ENCODE measurements at regions not wholly inside any gene's neighbourhood (a gene's known extent, or its start where the extent isn't known, plus 50 kb on each side); places are given as distances from the start of the nearest gene placed in this dataset.
"Not testable (repeated sequence)": the region's sequence is repeated elsewhere in the genome, so short reads cannot be mapped to it uniquely, and the experiment has no call there.

DNA sequence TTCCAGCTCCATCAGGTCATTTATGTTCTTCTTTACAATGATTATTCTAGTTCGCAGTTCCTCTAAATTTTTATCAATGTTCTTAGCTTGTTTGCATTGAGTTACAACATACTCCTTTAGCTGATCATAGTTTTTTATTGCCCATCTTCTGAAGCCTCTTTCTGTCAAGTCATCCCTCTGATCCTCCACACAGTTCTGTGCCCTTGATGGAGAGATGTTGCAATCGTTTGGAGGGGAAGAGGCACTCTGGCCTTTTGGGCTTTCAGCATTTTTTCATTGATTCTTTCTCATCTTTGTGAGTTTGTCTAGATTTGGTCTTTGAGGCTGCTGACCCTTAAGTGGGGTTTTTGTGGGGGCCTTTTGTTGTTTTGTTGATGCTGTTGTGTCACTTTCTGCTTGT, 234.6 kb upstream of the CBLB start:
- Histone ChIP-seq H3K4me3 (ENCODE audit: low read depth in 1 of 2, low read length in 2 of 2) (no peak overlapping the region), H3K9ac (ENCODE audit: low read depth, low read length) (no peak overlapping the region), H3K27me3 (ENCODE audit: insufficient read depth, low read length, poor library complexity) (no peaks in the 10 kb centered on the region), H3K27ac (ENCODE audit: low read length) (no peak overlapping the region), H3K79me2 (ENCODE audit: insufficient read depth, low read length) (no peaks in the 10 kb centered on the region), H3K4me1 (ENCODE audit: insufficient read depth, low read length) (no peaks in the 10 kb centered on the region), H3K4me2 (ENCODE audit: insufficient read depth, low read length) (no peak overlapping the region), H4K20me1 (ENCODE audit: insufficient read depth, low read length) (no peaks in the 10 kb centered on the region), H3K9me3 (ENCODE audit: insufficient read depth, low read length, severe bottlenecking) (peaks cover 3% of the 10 kb centered on the region), H2AFZ (ENCODE audit: low read depth, low read length) (no peak overlapping the region), H3K36me3 (ENCODE audit: insufficient read depth, low read length) (no peaks in the 10 kb centered on the region)
- ATAC-seq (ENCODE audit: insufficient read depth, low read depth), result no peak
- no peak for TF ChIP-seq EZH2 (IDR thresholded peaks at IDR 0.05; ENCODE audit: borderline replicate concordance, low read depth, low read length, severe bottlenecking)
- TF ChIP-seq, protein P1, sequence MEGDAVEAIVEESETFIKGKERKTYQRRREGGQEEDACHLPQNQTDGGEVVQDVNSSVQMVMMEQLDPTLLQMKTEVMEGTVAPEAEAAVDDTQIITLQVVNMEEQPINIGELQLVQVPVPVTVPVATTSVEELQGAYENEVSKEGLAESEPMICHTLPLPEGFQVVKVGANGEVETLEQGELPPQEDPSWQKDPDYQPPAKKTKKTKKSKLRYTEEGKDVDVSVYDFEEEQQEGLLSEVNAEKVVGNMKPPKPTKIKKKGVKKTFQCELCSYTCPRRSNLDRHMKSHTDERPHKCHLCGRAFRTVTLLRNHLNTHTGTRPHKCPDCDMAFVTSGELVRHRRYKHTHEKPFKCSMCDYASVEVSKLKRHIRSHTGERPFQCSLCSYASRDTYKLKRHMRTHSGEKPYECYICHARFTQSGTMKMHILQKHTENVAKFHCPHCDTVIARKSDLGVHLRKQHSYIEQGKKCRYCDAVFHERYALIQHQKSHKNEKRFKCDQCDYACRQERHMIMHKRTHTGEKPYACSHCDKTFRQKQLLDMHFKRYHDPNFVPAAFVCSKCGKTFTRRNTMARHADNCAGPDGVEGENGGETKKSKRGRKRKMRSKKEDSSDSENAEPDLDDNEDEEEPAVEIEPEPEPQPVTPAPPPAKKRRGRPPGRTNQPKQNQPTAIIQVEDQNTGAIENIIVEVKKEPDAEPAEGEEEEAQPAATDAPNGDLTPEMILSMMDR (IDR thresholded peaks at IDR 0.05; ENCODE audit: borderline replicate concordance, extremely low read depth, low read length, poor library complexity, severe bottlenecking), result no peak
- no peak for DNase-seq

DNA sequence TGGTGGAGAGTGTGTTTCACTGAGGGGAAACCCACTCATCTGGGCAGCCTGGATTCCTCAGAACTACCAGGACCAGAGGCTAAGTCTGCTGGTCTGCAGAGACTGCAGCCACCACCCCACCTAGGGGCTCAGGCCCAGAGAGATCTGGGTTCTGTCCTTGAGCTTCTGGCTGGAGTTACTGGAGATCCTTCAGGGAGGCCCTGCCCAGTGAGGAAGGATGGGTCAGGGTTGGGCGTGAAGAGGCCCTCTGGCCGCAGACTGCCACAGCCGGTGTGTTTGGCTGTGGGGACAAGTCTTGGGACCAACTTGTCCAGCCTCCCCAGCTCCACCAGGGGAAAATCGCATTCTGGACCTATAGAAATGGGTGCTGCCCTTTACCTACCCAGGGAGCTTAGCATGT, 235.3 kb upstream of the CBLB start:
- Histone ChIP-seq H3K27me3 (ENCODE audit: insufficient read depth, low read length, poor library complexity) (no peaks in the 10 kb centered on the region), H3K79me2 (ENCODE audit: insufficient read depth, low read length) (no peaks in the 10 kb centered on the region), H2AFZ (ENCODE audit: low read depth, low read length) (no peak overlapping the region), H3K9ac (ENCODE audit: low read depth, low read length) (no peak overlapping the region), H4K20me1 (ENCODE audit: insufficient read depth, low read length) (no peaks in the 10 kb centered on the region), H3K27ac (ENCODE audit: low read length) (no peak overlapping the region), H3K4me3 (ENCODE audit: low read depth in 1 of 2, low read length in 2 of 2) (no peak overlapping the region), H3K4me1 (ENCODE audit: insufficient read depth, low read length) (no peaks in the 10 kb centered on the region), H3K36me3 (ENCODE audit: insufficient read depth, low read length) (no peaks in the 10 kb centered on the region), H3K9me3 (ENCODE audit: insufficient read depth, low read length, severe bottlenecking) (peaks cover 3% of the 10 kb centered on the region), H3K4me2 (ENCODE audit: insufficient read depth, low read length) (no peak overlapping the region)
- DNase-seq, result no peak
- no peak for ATAC-seq (ENCODE audit: insufficient read depth, low read depth)
- TF ChIP-seq, protein P1 (IDR thresholded peaks at IDR 0.05; ENCODE audit: borderline replicate concordance, extremely low read depth, low read length, poor library complexity, severe bottlenecking), result no peak
- TF ChIP-seq EZH2 (IDR thresholded peaks at IDR 0.05; ENCODE audit: borderline replicate concordance, low read depth, low read length, severe bottlenecking), result no peak

DNA sequence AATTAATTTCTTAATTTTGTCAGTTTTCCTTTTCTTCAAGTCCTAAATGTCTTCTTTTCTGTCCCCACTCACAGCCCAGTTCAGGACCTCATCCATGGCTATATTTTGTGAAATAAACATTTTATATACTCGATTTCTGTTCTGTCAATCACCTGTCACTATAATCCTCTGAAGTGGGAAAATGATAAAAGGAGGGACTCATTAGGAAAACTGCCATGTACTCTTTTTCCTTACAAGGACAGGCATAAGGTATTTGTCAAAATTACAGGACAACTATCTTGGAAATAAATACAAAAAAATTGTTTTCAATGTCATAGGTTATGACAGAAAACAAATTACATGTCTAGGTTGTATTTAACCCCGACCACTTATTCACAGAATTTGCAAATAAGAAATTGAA, 240.1 kb upstream of the CBLB start:
- Histone ChIP-seq H2AFZ (ENCODE audit: low read depth, low read length) (no peak overlapping the region), H3K27ac (ENCODE audit: low read length) (no peak overlapping the region), H4K20me1 (ENCODE audit: insufficient read depth, low read length) (no peaks in the 10 kb centered on the region), H3K36me3 (ENCODE audit: insufficient read depth, low read length) (no peaks in the 10 kb centered on the region), H3K4me1 (ENCODE audit: insufficient read depth, low read length) (peaks cover 6% of the 10 kb centered on the region), H3K9me3 (ENCODE audit: insufficient read depth, low read length, severe bottlenecking) (no peaks in the 10 kb centered on the region), H3K4me2 (ENCODE audit: insufficient read depth, low read length) (no peak overlapping the region), H3K79me2 (ENCODE audit: insufficient read depth, low read length) (no peaks in the 10 kb centered on the region), H3K27me3 (ENCODE audit: insufficient read depth, low read length, poor library complexity) (no peaks in the 10 kb centered on the region), H3K4me3 (ENCODE audit: low read depth in 1 of 2, low read length in 2 of 2) (no peak overlapping the region), H3K9ac (ENCODE audit: low read depth, low read length) (no peak overlapping the region)
- ATAC-seq (ENCODE audit: insufficient read depth, low read depth) (no peak), DNase-seq (no peak)
- TF ChIP-seq, protein P1 (IDR thresholded peaks at IDR 0.05; ENCODE audit: borderline replicate concordance, extremely low read depth, low read length, poor library complexity, severe bottlenecking), result no peak
- TF ChIP-seq EZH2 (IDR thresholded peaks at IDR 0.05; ENCODE audit: borderline replicate concordance, low read depth, low read length, severe bottlenecking), result no peak

DNA sequence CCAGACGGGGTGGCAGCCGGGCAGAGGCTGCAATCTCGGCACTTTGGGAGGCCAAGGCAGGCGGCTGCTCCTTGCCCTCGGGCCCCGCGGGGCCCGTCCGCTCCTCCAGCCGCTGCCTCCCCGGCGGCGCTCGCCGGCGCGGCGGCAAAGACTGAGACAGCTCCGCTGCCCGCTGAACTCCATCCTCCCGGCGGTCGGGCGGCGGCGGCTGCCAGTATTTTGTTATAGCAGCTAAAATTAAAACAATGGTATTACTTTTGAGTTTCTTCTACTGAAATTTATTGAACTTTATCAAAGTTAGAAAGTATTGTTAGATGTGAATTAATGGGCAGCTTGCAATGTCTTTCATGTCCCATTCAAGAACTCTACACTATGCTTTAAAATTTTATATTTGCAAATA, 243.7 kb upstream of the CBLB start:
- not testable (repeated sequence) for H3K27me3 ChIP-seq (ENCODE audit: insufficient read depth, low read length, poor library complexity); H3K4me1 ChIP-seq (ENCODE audit: insufficient read depth, low read length); H3K79me2 ChIP-seq (ENCODE audit: insufficient read depth, low read length); H3K4me2 ChIP-seq (ENCODE audit: insufficient read depth, low read length); H3K36me3 ChIP-seq (ENCODE audit: insufficient read depth, low read length); H2AFZ ChIP-seq (ENCODE audit: low read depth, low read length); ATAC-seq (ENCODE audit: insufficient read depth, low read depth); H4K20me1 ChIP-seq (ENCODE audit: insufficient read depth, low read length); H3K4me3 ChIP-seq (ENCODE audit: low read depth in 1 of 2, low read length in 2 of 2); DNase-seq; H3K27ac ChIP-seq (ENCODE audit: low read length); H3K9ac ChIP-seq (ENCODE audit: low read depth, low read length); H3K9me3 ChIP-seq (ENCODE audit: insufficient read depth, low read length, severe bottlenecking)
